Breast epithelium (tissue), 4 donors: ENCODE measurements at regions not wholly inside any gene's neighbourhood (a gene's known extent, or its start where the extent isn't known, plus 50 kb on each side); places are given as distances from the start of the nearest gene placed in this dataset.
"Not testable (repeated sequence)": the region's sequence is repeated elsewhere in the genome, so short reads cannot be mapped to it uniquely, and the experiment has no call there.

Experiments
- DNase-seq, 2 donors: peaks; one replicate each; pipeline ENCODE4 v3.0.0-alpha.2; 2019; ENCODE audit warnings: low spot score in 2 of 2
- H3K27ac ChIP-seq, 2 donors: fragments of 200-600 bp; sonication (generic) in 1 of 2; one replicate each; pipeline ENCODE4 v1.5.1; 2016 to 2019; ENCODE audit warnings: mild to moderate bottlenecking in 1 of 2
- H3K27me3 ChIP-seq, 2 donors: fragments of 200-600 bp; sonication (generic) in 1 of 2; one replicate each; pipeline versions ENCODE4 v1.5.1 to v1.6.0; 2017 to 2019; ENCODE audit warnings: control low read depth in 1 of 2, mild to moderate bottlenecking in 1 of 2
- H3K36me3 ChIP-seq: fragments of 200-600 bp; one replicate; pipeline ENCODE4 v1.5.1; 2019
- H3K4me1 ChIP-seq, 2 donors: fragments of 200-600 bp; sonication (generic); one replicate each; pipeline ENCODE4 v1.5.1; 2016 to 2019; ENCODE audit warnings: control low read depth in 1 of 2
- H3K4me3 ChIP-seq, 3 donors: fragments of 200-600 bp; sonication (generic); 1 replicate in 2 of 3; 2 replicates in 1 of 3; pipeline ENCODE4 v1.5.1; 2016 to 2019; ENCODE audit warnings: mild to moderate bottlenecking in 3 of 3, moderate library complexity in 2 of 3
- H3K9me3 ChIP-seq, 2 donors: fragments of 200-600 bp; sonication (generic) in 1 of 2; one replicate each; pipeline ENCODE4 v1.5.1; 2016 to 2019; ENCODE audit warnings: control low read depth in 1 of 2
- POLR2A ChIP-seq: fragments of 450-650 bp; IDR thresholded peaks from one replicate; pipeline ENCODE4 v1.6.1; 2016; ENCODE audit warnings: antibody characterized with exemption, mild to moderate bottlenecking, moderate library complexity
- POLR2AphosphoS5 ChIP-seq, 3 donors: sonication (generic); formaldehyde crosslinking; IDR thresholded peaks; one replicate each; pipeline ENCODE4 v1.6.1; 2017; ENCODE audit warnings: antibody characterized with exemption in 3 of 3
- intact Hi-C: fragments of 100-400 bp; cut with DNase I; formaldehyde crosslinking; loops from one replicate; pipeline ENCODE4 v1.15.1; 2023; ENCODE audit warnings: low total_unique reads
- TF ChIP-seq, protein P1 (sequence below), 3 donors: fragments of 450-650 bp; IDR thresholded peaks; one replicate each; pipeline ENCODE4 v1.5.1; 2016 to 2017; ENCODE audit warnings: antibody characterized with exemption in 3 of 3, mild to moderate bottlenecking in 3 of 3, moderate library complexity in 3 of 3

DNA sequence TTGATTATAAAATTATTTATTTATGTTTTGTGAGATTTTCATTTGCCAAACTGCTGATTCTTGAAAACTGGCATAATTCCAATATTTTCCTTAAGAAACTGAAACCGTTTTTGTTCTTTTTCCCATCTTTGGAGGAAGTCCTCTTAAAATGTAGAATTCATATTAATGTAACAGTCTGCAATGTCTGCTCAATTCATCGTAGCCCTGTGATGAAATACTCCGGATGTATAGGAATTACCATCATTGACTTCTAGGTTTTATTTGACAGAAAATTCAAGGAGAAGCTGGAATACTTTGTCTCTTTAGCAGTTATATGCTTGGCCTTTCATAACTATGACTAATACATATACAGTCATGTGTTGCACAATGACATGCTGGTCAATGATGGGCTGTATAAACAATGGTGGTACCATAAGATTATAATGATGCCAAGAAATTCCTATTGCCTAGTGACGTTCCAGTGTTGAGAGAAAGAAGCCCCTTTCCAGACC lies 185.0 kb upstream of the GPRIN3 start:
- no peak for DNase-seq
- intact Hi-C loops: no loop called here
- H3K4me1 ChIP-seq: peaks cover 0 to 5% of the 10 kb centered on the region in 2 donors
- TF ChIP-seq POLR2AphosphoS5 (IDR thresholded peaks at IDR 0.05) (no peak), POLR2A (no peak)
- TF ChIP-seq, protein P1, sequence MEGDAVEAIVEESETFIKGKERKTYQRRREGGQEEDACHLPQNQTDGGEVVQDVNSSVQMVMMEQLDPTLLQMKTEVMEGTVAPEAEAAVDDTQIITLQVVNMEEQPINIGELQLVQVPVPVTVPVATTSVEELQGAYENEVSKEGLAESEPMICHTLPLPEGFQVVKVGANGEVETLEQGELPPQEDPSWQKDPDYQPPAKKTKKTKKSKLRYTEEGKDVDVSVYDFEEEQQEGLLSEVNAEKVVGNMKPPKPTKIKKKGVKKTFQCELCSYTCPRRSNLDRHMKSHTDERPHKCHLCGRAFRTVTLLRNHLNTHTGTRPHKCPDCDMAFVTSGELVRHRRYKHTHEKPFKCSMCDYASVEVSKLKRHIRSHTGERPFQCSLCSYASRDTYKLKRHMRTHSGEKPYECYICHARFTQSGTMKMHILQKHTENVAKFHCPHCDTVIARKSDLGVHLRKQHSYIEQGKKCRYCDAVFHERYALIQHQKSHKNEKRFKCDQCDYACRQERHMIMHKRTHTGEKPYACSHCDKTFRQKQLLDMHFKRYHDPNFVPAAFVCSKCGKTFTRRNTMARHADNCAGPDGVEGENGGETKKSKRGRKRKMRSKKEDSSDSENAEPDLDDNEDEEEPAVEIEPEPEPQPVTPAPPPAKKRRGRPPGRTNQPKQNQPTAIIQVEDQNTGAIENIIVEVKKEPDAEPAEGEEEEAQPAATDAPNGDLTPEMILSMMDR (IDR thresholded peaks at IDR 0.05): no peak
- H3K36me3 ChIP-seq: no peaks in the 10 kb centered on the region
- no peaks in the 10 kb centered on the region for H3K9me3 ChIP-seq
- no peak overlapping the region for H3K4me3 ChIP-seq
- no peak overlapping the region for H3K27ac ChIP-seq
- H3K27me3 ChIP-seq: no peaks in the 10 kb centered on the region

- Histone ChIP-seq H3K27ac (no peak overlapping the region), H3K9me3 (no peaks in the 10 kb centered on the region), H3K27me3 (no peaks in the 10 kb centered on the region), H3K36me3 (no peaks in the 10 kb centered on the region), H3K4me3 (no peak overlapping the region), H3K4me1 (no peaks in the 10 kb centered on the region)
- intact Hi-C loops: no loop called here
- TF ChIP-seq, protein P1 (IDR thresholded peaks at IDR 0.05): no peak
- no peak for TF ChIP-seq POLR2AphosphoS5 (IDR thresholded peaks at IDR 0.05)
- TF ChIP-seq POLR2A: no peak
- no peak for DNase-seq
Measured at GRCh38 chr4:89491761-89492160, 184.2 kb upstream of the GPRIN3 start.

GRCh38 chr4:89489921-89490431 lies 182.4 kb upstream of the GPRIN3 start:
- intact Hi-C loops, DNase-seq, H3K27ac ChIP-seq, H3K4me1 ChIP-seq, H3K9me3 ChIP-seq, H3K27me3 ChIP-seq, H3K36me3 ChIP-seq, H3K4me3 ChIP-seq: not testable (repeated sequence)

DNA sequence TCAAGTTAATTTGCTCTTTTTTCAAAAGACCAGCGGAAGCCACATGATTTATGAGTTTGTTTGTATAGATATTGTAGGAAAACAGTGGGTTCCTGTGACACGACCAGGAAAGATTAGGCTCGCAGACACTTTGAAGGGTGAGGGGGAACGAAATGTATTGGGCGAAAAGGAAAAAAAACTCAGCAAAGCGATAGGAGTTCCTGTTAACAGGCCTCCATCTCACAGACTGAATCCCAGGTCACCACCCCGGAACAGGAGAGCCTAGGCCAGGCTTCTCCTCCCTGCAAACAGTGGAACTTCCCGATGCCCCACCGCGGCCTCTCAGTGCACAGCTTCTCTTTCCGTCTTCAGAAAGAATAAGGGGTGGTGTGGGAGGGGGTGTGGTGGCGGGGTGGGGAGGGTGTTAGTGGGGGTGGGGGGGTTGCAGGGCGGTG lies 181.8 kb upstream of the GPRIN3 start:
- no peaks in the 10 kb centered on the region for H3K4me1 ChIP-seq
- H3K27ac ChIP-seq: no peak overlapping the region
- no peak overlapping the region for H3K4me3 ChIP-seq
- TF ChIP-seq, protein P1 (IDR thresholded peaks at IDR 0.05): no peak
- TF ChIP-seq POLR2AphosphoS5 (IDR thresholded peaks at IDR 0.05): no peak
- no peak for TF ChIP-seq POLR2A
- H3K27me3 ChIP-seq: no peaks in the 10 kb centered on the region
- DNase-seq: no peak
- no peaks in the 10 kb centered on the region for H3K36me3 ChIP-seq
- intact Hi-C loops: no loop called here
- no peaks in the 10 kb centered on the region for H3K9me3 ChIP-seq

DNA sequence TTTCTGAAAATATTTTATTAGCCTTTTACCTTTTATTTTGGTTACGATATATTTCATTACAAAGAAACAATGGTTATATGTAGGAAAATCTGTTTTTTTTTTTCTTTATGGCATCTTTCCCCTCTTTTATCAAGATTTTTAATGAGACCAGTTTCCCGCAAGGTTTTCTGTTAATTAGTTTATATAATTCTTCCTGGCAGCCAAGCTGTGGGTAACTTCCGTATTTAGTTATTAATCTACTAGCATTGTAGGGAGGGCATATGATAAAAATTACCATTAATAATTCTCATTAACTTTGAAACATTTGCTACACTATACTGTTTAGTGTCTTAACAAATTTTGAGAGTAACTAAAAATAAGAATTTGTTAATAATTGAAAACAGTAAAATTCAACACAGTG lies 181.1 kb upstream of the GPRIN3 start:
- Histone ChIP-seq H3K4me3 (no peak overlapping the region), H3K36me3 (no peaks in the 10 kb centered on the region), H3K4me1 (no peaks in the 10 kb centered on the region), H3K27me3 (no peaks in the 10 kb centered on the region), H3K9me3 (no peaks in the 10 kb centered on the region), H3K27ac (no peak overlapping the region)
- intact Hi-C loops: no loop called here
- no peak for DNase-seq
- no peak for TF ChIP-seq POLR2AphosphoS5 (IDR thresholded peaks at IDR 0.05)
- TF ChIP-seq, protein P1 (IDR thresholded peaks at IDR 0.05): no peak
- no peak for TF ChIP-seq POLR2A

- TF ChIP-seq POLR2A (no peak), POLR2AphosphoS5 (IDR thresholded peaks at IDR 0.05) (no peak)
- TF ChIP-seq, protein P1 (IDR thresholded peaks at IDR 0.05): no peak
- intact Hi-C loops: no loop called here
- Histone ChIP-seq H3K27ac (no peak overlapping the region), H3K4me1 (no peaks in the 10 kb centered on the region), H3K4me3 (no peak overlapping the region), H3K27me3 (no peaks in the 10 kb centered on the region), H3K36me3 (no peaks in the 10 kb centered on the region), H3K9me3 (no peaks in the 10 kb centered on the region)
- no peak for DNase-seq
Measured at GRCh38 chr4:89486673-89487072, 179.1 kb upstream of the GPRIN3 start.
